DMS79 (cell line): ENCODE measurements at regions not wholly inside any gene's neighbourhood (a gene's known extent, or its start where the extent isn't known, plus 50 kb on each side); places are given as distances from the start of the nearest gene placed in this dataset.
"Not testable (repeated sequence)": the region's sequence is repeated elsewhere in the genome, so short reads cannot be mapped to it uniquely, and the experiment has no call there.

Experiments used
- DNase-seq: peaks from one replicate; lab custom pipeline; 2025; lab: John Stamatoyannopoulos, UW

DNA sequence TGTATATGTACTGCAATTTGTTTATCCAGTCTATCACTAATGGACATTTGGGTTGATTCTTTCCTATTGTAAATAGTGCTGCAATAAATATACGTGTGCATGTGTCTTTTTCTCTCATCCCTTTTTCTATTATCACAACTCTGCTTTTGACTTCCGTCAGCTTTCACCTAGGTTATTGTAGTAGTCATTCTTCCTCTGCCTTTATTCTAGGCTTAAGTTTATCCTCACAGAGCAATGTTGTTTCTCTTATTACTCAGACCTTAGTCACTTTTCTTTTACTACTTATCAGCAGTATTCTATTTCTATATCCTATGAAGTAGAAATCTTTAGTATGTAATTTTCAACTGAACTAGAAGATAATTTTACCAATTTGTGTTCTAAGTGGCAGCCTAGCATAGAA, 175.3 kb upstream of the SEMA3E start:
- DNase-seq, result no peak

DNA sequence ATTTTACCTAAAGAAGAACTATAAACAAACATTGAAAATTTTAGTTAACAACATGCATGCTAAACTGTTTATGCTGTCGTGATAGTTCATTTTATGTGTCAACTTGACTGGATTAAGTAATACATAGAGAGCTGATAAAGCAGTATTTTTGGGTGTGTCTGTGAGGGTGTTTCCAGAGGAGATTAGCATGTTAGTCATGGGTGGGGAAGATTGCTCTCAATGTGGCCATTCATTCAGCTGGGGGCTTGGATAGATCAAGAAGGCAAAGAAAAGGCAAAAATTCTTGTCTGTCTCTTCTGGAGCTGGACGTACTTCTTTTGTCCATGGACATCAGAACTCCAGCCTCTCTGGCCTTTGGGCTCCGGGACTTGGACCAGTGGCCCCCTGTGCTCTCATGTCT, 172.9 kb upstream of the SEMA3E start:
- DNase-seq, result no peak

DNA sequence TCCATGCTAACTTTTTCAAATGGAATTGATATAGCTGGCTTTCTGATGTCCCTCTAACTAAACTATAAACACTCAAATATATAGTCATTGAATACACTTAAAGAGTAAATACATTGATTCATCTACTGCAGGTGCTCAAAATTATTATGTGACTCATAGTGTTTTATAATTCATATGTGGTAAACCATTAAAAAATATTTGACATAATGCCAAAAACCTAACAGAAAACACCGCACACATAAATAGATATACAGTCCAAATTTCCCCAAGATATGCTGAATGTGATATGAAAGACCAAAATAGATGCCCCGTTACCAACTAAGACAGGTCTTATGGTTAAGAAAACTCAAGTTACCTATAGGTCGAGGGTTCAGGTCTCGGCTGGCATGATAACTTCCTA, 171.7 kb upstream of the SEMA3E start:
- DNase-seq, result no peak

DNA sequence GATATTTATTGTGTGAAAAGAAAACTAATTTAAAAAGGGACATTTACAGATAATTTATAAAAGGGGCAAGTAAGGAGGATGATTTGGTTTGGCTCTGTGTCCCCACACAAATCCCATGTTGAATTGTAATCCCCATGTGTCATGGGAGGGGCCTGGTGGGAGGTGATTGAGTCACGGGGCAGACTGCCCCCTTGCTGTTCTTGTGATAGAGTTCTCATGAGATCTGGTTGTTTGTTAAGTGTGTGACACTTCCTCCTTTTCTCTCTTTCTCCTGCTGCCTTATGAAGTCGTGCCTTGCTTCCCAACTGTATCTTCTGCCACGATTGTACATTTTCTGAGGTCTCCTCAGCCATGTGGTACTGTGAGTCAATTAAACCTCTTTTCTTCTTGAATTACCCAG, 171.0 kb upstream of the SEMA3E start:
- DNase-seq, result no peak

DNA sequence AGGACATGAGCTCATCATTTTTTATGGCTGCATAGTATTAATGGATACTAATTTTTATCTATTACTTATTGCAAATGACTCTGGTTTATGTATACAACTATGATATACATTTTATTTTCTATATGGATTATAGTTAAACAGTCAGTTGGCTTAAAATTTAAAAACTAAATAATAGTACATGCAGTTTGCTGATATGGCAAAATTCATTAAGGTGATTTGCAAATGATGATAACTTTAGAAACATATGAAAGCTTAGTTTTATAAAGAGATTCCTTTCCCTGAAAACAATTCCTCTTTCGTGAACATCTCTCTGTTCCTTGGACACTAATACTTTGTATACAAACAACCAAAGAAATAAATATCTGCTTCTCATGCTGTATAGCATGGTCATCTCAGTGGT, 165.5 kb upstream of the SEMA3E start:
- DNase-seq, result no peak

DNA sequence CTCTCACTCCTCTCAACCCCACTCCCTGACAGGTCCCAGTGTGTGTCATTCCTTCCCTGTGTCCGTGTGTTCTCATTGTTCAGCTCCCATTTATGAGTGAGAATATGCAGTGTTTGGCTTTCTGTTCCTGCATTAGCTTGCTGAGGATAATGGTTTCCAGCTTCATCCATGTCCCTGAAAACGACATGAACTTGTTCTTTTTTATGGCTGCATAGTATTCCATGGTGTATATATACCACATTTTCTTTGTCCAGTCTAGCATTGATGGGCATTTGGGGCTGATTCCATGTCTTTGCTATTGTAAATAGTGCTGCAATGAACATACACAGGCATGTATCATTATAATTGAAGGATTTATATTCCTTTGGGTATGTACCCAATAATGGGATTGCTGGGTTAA, 163.6 kb upstream of the SEMA3E start:
- not testable (repeated sequence) for DNase-seq

DNA sequence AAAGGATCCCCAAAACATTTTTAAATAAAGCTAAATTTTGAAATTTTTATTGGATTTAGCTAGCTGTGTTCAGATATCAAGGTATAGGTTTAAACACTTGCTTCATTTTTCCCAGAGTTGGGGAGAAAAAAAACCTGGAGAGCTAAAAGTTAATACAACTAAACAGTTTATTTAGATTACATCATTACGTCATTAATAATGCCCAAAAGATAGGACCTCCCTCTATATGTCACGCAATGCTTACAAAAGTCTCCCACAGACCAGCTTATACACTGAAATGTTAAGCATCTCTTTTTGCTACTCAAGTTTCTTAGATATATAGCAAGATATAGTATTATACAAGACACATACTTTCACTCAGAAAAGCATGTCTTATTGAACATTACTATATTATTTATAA, 160.0 kb upstream of the SEMA3E start:
- DNase-seq, result no peak

DNA sequence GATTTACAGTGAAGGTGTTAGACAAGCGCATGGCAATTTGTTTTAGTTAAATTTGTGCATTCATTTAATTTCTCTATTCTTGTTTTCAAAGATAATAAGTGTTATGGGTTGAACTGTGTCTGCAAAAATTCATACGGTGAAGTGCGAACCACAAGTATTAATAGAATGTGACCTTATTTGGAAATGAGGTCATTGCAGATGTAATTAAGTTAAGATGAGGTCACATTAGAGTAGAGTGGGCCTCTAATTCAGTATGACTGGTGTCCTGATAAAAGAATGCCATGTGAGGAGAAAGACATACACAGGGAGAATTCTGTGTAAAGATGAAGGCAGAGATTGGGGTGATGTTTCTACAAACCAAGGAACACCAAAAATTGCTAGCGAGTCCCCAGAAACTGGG, 158.8 kb upstream of the SEMA3E start:
- no peak for DNase-seq

DNA sequence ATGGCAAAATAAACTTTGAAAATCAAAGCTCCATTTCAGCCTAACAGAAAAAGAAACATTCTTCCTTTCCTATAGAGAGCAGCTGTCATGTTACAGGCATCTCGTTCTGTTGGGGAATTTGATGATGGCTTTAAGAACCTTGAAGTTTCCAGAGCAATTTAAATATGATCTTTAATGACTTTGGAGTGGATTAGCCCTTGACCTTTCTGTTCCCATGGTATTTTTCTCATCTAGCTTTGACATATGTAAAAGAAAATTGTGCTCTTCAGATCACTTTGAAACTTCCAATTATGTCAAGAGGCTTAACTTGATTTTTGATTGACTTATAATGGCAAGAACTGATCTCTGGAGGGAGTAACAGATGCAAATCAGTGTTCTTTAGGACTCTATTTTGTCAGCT, 157.6 kb upstream of the SEMA3E start:
- DNase-seq, result no peak

DNA sequence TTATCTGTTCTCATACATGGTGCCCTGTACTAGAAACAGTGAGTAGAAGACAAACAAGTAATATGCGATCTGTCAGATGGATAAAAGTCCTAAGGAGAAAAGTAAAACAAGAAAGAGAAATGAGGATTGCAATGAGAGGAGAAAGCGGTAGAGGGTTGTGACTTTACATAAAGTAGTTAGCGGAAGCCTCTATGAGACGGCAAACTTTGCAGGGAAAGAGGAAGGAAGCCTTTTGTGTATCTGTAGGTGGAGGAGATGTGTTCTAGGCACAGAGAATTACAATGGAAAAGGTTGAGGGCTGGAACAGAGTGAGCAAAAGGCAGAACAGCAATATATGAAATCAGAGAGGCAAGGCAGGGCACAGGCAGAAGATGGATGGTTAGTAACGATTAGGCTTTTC, 150.4 kb upstream of the SEMA3E start:
- DNase-seq, result no peak

DNA sequence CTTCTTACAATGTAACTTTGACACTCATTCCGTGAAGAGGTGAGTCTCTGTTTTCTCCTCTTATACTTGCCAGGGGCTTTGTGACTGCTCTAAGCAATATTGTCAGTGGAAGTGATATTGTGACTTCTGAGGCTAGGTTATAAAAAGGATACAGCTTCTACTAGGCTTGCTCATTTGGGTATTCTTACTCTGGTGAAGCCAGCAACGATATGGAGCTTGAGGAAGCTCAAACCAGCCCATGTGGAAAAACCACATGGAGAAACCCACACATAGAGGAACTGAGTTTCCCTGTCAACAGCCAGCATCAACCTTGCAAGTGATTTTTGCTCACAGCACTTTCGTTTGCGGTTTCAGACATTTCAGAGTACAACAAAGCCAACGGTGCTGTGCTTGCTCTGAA, 149.6 kb upstream of the SEMA3E start:
- DNase-seq, result no peak

DNA sequence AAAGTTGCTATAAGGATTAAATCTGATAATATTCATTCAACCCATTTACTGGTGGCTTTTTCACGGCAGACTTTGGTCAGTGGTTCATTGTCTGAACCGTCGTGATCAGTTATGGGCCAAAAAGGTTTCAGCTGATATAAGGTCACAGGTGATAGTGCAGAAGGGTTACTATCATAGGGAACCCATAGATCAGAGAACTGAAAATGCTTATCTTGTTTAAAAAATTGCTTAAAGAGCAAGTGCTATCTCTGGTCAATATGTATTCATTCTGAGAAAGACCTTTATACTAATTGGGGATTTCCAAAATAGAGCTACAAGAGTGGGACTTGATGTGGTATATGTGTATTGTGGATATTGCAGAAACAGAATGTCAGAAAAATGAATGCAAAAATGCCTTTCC, 147.8 kb upstream of the SEMA3E start:
- DNase-seq, result no peak

DNA sequence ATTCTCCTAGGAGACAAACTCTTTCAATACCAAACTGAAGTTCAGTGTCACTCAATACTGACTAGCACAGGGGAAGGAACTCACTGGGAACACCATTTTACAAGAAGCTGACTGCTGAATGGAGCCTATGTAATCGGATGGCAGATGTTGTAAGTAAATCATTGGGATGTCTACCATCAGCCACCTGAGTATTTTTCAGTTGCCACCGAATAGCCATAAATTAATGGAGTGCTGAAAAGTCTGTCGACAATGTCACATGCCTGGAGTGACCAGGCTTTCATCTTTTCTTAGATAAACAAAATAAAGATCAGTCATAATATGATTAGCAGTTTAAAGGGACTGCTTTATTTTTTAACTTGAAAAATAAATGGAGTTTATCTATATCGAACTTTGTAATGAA, 145.9 kb upstream of the SEMA3E start:
- no peak for DNase-seq

DNA sequence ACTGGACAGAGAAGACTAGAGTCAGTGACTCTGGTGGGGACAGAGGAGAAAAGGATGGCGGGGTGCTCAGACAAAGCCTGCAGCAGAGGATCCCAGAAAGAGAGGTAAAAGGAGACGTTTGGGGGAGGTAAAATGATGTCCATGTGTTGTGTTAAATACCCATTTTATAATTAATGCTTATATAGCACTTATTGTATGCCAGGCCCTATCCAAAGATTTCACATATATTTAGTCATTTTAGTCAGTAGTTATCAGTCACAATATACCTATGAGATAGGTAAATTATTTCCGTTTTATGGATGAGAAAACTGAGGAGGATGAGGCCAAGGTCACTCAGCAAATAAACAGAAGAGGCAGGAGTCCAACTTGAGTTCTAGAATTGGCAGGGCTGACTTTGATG, 144.6 kb upstream of the SEMA3E start:
- no peak for DNase-seq

DNA sequence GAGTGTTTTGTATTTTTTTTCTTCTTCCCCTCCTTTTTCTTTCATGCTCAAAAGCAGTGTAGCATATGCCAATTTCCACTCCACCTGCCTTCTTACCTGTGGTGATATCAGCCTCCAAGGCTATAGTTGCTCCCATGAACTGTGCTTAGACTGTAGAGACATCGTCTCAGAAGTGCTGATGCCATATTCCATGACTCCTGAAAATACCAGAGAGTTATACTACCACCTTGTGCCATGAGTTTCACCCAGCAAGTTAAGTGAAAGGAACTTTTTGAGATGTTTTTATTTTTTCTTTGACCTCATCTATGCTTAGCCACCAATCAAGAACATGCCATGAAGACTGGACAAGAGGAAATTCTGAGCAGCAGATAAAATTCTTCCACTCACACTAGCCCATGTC, 142.8 kb upstream of the SEMA3E start:
- no peak for DNase-seq

DNA sequence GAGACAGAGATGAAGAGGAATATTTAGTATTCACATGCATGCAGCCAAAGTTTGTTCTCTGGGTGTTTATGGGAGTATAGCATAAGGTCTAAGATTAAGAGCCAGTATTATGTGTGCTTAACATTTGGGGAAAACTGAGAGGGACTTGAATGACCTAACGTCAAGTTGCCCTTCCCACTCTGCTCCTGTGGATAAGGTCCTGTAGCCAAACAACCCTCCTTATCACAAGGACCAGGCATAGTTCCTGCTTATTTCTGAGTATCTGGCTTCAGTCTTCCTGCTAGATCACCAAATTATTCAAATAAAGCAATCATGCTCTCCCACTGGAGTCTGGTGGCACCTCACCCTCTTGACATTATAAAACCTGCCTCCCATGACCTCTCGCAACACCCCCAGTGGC, 137.9 kb upstream of the SEMA3E start:
- no peak for DNase-seq

DNA sequence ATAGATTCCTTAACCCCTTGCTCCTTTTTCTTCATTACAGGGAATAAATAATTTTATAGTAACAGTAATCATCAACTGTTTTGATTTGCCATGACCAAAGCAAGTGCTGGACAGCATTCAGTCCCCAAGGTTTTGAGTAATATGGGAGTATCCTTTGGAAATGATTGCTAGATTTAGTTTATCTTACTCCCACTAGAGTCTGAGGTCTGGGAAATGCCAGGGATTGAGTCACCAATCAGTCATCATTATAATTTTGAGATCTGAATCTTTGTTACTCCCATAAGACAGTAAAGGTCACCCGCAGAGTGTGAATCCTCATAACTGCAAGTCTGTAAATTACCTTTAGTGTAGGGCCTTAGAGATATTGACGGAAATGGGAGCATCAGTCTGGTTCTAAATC, 133.7 kb upstream of the SEMA3E start:
- DNase-seq, result no peak

DNA sequence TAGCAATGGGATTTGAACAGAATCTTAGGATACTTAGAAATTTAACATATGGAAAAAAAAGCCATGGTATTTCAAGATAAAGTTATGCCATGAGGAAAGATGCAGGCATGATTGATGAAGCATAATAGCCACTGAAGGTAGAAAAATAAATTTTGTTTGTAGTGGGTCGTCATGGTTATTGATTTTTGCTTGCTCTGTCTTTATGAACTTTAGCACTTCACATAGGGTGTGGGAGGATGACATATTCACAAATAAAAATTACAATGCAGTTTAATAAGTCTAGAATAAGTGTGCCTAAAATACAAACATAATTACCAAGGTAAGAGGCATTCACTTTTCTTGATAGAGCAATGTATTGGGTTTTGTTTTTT, 129.1 kb upstream of the SEMA3E start:
- DNase-seq, result no peak

DNA sequence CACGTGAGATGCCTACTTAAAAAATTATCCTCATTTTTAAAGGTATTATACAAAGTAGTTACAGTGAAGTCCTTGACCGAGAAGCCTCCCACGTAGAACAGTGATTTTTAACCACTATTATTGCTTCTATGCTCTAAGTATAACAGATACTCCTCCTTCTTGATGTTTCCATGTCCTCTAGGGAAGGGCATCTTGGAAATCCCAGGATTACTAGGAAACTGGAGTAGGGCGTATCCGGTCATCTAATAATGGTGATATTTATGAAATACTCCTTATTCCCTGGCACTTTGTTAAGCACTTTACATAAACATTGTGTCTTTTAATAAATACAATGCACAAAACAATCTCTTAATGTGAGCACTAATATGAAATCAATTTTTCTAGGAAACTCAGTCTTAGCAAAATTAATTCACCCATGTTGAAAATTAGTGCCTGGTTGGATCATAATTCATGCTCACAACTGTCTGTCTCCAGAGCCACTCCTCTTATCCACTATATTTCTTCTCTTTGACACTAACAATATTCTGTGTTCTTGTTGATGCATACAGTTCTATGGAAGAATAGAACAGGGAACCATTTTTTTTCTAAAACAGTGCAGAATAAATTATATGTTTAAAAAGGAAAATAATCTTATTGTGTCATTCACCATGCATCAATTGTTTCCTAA, 128.6 kb upstream of the SEMA3E start:
- DNase-seq, result no peak

DNA sequence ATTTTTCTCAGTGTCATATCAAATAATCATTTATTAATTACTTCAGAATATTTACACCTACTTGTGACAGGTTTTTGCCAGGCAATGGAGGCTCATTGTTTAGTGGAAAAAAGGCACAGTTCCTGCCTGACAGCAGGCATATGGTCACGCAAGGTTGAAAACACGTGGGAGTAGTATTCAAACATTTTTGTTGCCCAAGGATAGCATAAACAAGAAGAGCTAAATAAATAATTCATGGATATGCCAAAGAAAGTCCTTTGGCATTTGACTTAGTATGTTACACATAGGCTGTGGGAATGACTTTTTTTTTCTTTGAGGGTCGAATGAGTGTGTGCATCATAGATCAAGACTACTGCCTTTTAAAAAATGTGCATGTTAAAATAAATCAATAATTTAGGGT, 120.5 kb upstream of the SEMA3E start:
- no peak for DNase-seq

DNA sequence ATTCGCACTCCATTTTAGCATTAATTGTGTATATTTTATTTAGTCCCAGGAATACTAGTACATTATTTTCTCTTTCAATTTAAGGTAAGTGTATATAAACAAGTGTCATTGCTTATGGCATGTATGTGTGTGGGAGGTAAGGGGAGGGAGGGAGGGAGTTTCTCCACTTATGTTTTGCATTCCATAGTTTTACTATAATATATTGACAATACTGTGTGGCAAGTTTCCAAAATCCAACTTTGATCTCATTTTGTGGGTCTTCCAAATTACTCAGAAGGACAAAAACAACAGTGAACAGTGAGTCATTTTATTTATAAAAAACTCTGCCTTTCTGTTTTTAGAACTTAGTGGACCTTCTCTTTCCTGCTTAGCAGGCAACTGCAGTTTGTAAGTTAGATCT, 102.3 kb upstream of the SEMA3E start:
- DNase-seq, result no peak

DNA sequence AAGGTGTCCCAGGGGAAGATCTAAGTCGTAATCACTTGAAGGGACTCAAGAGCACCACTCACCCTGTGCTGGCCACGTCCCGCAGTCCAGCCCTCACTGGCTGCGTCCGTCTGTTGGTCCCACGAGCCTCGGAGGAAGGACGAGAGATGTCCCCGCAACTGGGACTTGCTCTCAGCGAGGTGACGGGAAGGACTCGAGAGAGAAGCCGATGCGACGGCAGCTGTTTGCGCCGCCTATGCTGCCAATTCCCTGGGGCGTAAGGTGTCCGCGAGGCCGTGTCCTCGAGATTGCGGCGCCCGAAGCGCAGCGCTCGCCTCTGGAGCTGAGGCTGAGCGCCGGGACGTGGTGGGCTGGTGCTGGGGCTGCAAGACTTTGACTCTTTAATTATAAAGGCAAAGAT, 100.6 kb upstream of the SEMA3E start:
- no peak for DNase-seq

DNA sequence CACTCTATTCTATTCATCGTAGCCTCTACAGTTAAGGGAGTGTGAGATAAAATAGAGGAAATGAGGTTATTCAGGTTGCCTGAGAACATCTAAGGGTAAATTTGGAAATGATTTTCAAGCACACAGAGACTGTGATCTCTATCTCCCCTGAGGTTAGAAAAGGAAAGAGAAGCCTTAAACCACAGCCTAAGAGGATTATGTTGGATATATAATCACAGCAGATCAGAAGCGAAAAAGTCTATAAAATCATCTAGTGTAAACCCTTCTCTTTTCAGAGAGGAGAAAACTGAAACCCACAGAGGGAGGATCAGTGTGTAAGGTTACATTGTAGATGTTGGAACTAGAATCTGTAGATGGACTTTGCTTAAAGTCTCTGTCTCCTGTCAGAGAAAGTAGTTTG, 90.6 kb upstream of the SEMA3E start:
- no peak for DNase-seq

DNA sequence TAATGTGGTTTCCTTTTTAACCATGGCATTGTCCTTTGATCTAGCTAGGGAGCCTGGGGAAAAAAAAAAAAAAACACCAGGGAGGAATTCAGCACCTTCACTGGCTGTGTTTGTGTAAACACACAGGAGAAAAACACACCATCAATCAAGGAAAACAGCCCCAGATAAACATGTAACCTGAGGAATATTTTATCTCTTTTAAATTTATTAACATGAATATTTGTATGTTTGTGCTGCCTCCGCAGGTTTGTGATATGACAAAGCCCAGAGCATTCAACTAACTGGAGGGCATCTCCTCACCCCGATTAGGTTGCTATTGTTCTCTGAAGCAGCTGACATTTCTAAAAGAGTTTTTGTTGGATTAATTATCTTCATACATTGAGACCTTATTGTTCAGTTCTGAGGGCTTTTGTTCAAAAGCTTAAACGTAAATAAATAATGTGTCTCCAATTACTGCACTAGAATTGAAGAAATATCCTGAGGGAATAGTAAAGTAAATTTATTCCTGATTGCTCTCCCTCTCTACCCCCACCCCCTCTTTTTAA, 89.4 kb upstream of the SEMA3E start:
- no peak for DNase-seq

DNA sequence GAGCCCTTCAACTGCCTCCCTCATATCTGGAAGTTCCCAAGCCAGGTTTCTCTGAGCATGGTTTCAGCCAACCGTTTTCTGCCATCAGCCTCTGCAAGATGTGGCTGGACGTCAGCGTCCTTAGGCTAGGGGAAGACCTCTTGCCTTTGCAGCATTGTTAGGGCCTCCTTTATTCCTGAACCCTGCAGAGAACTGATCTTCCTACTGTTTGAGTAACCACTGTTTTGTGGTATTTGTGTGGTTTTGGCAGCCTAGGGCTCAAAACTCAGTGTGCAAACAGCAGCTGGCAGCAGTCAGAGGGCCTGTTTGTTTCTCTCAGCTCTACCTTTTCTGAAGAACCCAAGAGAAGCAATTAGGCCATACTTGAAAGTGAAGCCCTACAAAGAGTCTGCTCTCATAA, 83.4 kb upstream of the SEMA3E start:
- DNase-seq, result peak; percentile 69
